DMS53 treated with DMSO at 0.1 percent for 48 hours (cell line): ENCODE measurements at regions not wholly inside any gene's neighbourhood (a gene's known extent, or its start where the extent isn't known, plus 50 kb on each side); places are given as distances from the start of the nearest gene placed in this dataset.
A peak's percentile ranks its signal among the peaks of the same experiment; 100 is the strongest.

ENCODE experiments used
- DNase-seq: peaks from one replicate; lab custom pipeline; 2025; ENCODE audit not compliant: unreplicated experiment; lab: John Stamatoyannopoulos, UW

DNA sequence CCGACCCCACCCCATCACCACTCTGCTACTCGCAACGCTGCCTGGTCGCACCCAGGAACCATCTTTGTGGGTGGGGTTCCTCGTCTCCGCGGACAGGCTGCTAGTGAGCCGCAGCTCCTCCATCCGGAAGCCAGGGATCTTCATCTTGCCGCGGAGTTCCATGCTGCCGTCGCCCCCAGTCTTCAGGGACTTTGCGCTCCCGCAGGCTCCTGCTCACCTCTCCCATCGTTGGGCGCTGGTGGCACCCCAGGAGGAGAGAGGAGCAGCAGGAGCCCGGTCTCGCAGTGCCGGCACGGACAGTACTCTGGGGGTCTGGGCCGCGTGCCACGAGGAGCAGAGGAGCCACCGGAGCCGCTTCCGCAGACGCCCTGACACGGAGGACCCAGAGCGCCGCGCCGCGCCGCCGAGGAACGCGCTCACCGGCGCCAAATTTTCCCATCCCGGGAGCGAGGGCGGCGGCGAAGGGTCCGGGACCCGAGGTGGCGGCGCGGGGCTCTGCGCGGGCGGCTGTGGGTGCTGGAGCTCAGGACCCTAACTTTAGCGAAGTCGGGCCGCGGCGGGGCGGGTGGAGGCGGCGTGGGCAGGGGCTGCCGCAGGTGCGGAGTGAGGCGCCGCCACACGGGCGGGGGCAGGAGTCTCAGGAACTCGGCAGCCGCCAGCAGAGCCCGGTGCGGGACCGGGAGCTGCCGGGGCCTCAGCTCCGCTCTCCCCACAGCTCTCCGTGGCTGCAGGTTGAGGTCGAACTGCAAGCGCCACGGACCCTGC is 750.1 kb upstream of the SORCS1 start:
- DNase-seq: no peak

DNA sequence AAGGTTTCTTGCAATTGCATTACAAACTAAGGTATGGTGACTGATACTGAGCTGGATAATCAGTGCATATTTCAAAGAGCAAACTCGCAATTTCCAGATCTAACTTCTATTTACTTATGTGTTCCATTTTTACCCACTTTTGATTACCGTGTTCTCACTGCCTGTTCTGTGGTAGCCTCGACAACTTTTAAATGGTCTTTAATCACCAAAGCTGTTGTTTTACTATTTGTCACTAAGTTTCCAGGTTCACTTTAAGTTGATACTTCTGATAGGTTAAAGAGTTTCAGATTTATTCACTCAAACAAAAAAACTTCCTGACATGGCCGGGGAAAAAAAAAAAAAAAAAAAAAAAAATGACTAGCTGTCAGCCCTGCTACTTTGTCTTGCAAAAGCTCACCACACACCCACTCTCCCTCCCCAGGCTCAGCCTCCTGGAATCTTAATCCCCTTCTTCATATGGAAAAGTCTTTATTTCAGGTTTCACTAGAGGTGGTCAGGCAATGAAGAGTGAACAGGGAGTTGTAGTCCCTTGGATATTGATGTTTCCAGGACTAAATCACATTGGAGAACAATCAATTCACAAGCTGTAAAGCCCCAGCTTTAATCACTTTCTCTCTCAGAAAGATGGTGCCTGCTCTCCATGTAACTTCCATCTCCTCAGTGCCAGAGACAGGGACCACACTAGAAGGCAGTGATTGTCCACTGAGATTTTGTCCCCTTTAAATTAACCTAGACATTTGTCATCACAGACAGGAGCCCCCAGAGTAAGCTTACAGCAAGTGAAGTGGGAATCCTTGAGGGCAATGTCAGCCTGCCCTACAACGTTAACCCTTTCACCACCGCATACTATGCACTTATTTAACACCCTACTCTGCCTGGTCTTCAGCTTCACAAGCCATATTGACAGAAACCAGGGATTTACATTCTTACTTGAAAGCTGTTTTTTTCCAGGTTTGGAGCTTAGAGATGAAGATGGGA is 749.1 kb upstream of the SORCS1 start:
- DNase-seq: no peak

DNA sequence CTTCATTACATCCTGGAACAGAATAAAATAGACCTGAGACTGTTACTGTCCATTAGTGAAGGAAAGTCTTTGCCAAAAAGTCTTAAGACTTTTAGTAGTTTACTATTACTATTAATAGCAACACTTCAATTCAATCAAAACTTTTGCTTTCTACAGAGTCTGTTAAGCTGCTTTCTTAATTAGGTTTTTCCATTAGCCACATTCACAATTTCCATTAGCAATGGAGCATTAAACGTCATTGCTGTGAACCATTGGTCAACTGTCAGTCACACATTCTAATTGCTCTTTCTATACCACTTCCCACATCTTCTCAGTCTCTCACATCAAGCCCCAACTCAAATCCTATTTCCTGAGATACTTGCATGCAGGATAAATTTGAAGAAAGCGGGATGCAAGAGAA is 736.6 kb upstream of the SORCS1 start:
- DNase-seq: no peak

DNA sequence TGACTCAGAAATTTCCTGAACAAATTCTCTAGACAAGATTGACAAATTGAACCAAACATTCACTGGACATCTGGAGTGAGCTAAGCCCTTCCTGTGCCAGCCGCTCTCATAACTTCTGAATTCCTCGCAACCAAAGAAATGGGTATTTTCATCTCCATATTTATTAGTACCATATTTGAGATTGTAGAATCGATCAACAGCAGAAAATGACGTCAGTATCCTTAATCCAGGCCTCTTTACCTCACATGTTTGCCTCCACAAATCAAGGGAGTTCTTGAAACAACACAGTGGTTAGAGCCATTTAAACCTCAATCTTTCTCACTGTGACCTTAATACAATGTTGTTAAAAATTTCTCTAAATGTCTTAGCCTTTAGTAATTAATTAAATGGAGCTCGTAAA is 735.6 kb upstream of the SORCS1 start:
- DNase-seq: no peak

DNA sequence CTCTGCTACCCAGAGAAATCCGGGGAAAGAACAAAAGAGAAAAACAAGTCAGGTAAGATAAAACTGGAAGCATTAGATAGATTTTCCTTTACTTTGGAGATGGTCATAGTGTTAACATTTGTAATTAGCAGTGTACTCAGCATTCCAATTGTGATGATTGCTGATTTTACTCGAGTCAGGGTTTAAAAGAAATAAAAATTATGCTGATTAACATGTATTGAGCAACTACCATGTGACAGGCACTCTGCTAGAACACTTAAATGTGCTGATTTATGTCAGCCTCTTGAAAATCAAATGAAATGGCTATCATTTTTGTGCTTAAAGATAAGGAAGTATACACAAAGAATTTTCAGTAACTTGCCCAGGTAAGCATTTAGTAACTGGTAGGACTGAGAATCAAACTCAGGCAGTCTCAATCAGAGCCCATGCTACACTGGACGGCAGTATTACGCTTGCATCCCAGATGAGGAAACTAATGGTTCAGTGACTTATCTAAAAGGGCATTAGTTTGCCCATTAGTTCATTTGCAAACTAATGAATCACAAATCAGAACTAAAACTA is 735.1 kb upstream of the SORCS1 start:
- no peak for DNase-seq

DNA sequence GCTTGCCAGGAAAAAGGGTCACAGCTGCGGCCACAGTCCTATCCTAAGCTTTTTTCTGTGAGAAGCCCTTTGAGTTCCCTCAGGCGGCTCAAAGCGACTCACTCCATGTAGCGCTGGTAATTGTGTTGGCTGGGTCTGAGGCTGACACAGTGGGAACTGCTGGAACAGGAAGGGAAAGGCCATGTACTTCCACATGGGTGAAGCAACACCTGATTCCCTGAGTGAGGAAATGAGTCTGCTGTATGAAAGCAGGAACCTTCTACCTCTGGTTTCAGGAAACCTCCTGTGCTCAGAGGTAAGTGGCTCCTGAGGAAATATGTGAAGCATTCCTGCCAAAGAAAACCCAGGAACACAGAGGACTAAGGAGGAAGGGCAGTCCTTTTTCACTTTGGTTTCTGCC is 734.6 kb upstream of the SORCS1 start:
- no peak for DNase-seq

DNA sequence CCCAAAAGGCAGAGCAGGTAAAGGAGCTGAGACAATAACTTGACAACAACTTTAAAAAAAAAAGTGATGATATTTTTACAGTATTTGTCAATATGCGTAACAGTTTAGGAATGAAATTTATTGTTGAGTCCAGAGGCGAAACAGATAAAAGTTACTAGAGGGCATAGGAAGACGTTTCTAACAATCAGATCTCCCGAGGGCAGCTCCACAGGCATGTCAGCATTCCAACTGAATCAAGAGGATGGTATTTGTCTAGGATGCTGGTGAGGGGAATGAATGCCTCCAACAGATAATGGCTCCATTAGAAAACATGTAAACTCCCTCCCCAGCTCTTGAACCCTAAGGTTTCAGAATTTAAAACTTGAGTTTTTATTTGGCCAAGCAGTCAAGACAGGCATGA is 733.9 kb upstream of the SORCS1 start:
- DNase-seq: no peak

DNA sequence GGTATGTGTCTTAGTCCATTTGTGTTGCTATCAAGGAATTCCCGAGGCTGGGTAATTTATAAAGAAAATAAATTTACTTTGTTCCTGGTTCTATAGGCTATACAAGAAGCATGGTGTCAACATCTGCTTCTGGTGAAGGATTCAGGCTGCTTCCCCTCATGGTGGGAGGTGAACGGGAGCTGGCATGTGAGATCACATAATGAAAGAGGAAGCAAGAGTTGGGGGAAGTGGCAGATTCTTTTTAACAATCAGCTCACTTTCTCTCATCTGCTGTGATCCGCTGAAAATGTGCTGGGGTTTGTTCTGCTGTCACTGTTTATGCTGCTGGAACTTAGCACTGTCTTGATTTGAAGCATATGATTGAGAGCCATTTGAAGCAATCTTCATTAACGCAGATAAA is 730.0 kb upstream of the SORCS1 start:
- DNase-seq: no peak

DNA sequence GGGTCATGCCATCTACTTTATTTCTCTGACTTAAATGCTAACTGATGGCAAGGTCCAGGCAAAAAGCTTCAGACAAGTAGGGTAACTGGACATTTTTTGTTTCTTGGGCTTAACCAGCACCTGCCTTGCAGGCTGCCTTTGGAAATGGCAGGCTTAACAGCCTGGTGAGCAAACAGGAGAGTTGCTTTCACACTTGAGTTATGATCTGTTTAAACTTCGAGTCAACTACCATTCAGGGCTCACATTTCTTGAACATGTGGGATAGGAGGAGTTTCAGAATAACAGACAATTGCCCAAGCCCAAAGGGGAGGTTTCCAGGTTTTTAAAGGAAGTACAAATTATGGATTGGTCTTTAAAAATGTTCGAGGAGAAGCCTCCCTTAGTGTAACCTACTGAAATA is 724.6 kb upstream of the SORCS1 start:
- DNase-seq: peak; percentile 29

DNA sequence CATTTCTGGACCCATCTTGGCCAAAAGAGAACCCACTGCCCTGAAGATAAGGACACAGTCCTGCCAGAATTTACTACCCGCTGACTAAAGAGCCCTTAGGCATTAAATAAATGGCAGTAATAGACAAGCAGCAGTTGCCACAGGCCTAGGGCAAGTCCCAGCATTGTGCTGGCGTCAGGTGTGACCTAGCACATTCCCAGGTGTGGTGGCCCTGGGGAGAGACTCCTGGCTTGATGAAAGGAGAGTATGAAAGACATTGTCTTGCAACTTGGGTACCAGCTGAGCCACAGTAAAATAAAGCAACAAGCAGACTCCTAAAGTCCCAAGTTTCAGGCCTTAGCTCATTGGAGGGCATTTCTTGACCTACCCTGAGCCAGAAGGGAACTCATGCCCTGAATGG is 715.7 kb upstream of the SORCS1 start:
- DNase-seq: no peak

DNA sequence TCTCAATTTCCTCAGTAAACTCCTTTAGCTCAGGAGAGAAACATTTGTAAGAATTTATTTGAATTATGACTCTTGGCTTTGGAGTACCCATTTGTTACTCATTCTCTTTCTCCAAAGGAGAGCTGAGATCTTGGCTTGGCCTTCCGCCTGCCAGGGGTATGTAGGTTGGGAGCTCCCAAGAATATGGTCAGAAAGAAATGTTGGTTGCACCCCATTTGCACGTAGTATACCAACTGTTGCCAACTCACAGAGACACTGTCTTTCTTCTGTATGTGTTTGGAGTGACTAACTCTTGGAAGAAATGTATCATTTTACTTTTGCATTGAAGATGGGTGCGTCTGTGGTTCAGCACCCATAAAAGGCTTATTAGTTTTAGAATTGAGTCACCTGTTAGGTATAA is 708.5 kb upstream of the SORCS1 start:
- no peak for DNase-seq

DNA sequence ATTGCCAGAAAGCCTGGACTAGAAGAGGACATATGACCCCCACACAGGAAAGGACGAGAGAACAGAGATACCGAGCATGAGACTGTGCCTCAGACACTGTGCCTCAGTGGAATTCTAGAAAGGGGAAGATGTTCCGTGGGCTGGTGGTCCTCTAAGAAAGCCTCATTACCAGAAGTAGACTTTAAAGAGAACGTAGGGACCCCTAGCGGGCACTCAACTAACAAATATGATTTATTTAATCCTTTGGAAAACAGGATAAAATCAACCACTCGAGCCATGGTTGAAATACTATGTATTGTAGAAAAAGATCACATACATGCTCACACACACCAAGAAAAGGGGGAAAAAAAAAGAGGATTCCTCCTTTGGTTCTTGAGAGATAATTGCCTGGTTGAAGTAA is 701.2 kb upstream of the SORCS1 start:
- no peak for DNase-seq

DNA sequence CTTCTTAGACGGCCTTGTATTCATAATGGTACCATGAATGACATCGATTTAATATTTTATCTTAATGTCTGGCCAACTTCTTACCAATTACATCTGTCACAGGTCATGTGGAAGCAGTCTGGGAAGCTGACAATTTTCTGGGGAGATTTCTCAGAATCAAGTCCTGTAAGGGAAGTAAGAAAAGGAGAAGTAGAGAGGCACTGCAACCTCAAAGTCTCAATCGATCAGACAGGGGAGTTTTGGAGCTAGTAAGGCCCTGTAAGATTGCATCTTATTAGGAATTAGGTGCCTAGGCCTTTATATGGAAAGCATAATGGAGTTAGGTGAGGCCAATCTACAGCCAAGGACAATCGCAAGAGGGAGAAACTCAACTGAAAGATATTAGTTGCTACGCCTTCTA is 694.6 kb upstream of the SORCS1 start:
- no peak for DNase-seq

DNA sequence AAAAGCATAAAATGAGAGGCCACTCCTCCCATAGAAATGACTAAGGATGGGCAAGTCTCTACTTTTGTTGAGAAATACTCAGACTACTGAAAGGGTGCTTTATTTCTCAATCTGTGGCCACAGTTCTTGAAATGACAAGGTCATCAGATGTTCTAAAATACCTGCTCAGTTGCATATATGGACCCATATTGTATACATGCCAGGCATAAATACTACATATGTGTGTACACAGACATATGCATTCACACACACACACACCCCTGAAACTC is 691.5 kb upstream of the SORCS1 start:
- DNase-seq: no peak

DNA sequence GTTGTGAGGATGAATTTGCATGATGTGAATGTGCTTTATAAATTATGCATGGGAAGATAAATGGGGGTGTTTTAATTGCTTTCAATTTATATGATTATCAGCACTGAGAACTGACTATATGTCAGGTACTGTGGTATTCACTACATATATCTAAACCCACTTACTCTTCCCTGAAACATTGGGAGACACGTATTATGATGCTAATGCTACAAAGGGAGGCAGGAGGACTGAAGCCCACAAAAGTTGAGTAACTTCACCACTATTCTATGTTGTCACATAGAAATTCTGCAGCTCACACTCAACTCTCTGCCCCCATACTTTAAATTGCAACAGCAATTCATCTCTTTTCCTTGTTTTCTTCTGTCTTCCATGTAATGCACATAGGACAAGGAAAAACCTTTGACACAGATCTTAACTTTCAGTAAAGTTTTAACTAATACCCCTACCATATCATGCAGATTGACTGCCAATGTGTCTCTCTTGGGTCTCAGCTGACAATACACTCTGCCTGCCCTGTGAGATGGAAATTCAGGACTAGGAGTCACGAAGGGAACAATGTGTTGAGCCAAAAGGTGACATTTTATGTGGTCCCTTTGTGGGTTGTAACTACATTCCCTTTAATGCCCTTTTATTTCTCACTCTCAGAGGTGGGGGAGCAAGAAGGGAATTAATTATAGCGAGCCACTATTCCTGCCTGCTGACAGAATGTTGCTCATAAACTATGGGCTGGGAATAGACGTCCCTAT is 691.0 kb upstream of the SORCS1 start:
- no peak for DNase-seq

DNA sequence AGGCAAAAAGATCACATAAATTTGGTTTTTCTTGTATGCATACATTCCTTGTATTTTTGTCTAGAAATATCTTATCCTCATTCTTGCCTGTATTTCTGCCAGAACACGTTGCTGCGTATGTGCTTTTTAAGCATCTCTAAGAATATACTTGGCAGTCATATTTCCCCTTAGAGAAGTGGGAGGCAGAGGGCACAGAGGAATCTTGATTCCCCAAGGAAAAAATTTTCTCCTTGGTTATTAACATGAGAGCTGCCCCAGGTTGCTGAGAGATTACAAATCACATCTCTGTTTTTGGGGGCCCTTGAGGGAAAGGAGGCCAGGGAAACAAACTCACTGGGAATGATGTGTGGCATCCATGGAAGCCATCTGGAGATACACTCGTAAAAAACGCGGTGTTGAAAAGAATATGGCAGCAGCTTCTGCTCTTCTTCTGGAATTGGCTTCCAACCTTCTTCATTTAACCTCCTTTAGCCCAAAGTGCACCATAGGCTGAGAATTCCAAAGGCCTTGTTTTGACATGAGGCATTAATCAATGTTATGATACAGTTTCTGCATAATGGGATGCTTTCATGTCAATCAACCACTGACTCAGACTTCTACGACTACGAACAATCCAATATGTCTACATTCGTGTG is 684.3 kb upstream of the SORCS1 start:
- no peak for DNase-seq

DNA sequence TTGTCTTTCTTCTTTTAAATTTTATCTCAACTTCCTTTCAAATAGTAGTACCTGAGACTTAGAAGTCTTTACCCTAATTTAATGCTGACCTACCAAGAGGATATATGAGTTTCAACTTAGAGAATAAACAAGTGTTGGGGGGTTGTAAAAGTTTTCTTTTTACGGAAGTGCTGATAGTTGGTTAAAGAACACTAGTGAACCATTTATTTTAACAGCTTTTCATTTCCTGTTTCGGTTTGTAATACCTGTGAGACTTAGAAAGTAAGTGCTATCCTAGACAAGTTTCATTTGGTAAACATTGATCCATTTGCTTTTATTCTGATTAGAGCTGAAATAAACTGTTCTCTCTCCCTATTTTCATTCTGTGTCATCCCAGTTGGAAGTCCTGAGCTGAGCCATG is 683.1 kb upstream of the SORCS1 start:
- no peak for DNase-seq

DNA sequence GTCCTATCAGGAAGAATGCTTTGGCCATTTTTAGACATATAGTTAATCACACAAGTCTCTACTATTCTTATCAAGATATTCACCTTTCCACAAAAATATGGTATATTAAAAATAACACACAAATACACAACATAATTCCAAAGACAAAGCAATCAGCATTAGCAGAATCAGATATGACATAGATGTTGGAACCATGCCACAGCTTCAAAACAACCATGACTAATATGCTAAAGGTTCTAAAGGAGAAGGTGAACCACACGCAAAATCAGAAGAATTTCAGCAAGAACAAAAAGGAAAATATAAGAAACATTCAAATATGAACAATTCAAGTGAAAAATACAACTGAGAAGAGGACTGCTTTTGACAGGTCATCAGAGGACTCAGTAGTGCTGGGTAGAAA is 670.2 kb upstream of the SORCS1 start:
- DNase-seq: no peak

DNA sequence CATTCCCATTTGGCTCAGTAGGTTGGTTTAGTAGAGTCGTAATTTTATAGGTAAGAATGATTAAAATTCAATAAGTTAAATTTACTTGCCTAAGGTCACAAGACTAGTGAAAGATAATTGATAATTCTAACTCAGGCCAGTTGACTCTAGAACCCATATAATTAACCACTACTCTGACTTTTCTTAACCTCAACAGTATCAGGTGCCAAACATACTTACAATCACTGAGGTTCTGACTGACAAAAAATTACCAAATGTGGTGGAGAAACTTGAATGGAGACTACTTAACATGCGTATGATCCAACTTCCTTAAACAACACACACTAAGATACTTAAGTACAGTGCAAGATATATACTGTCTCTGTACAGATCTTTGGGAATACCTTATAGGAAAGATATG is 667.3 kb upstream of the SORCS1 start:
- DNase-seq: no peak

DNA sequence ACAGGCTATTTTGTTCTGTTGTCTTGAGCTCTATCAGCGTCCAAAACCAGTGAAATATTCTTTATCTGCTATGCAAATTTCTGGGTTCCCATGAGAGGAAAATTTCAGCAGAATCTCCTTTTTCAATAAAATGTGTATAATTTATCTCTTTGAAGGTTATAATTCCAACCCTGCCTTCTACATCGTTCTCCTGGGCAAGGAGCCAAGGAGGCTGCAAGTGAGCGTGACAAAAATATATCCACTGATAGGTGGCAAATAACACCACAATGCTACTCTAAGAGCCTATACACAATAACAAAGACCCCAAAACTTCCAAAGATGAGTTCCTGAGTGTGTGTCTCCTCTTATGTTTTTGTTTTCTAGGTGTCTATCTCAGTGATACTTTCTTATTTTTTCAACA is 664.7 kb upstream of the SORCS1 start:
- DNase-seq: no peak

DNA sequence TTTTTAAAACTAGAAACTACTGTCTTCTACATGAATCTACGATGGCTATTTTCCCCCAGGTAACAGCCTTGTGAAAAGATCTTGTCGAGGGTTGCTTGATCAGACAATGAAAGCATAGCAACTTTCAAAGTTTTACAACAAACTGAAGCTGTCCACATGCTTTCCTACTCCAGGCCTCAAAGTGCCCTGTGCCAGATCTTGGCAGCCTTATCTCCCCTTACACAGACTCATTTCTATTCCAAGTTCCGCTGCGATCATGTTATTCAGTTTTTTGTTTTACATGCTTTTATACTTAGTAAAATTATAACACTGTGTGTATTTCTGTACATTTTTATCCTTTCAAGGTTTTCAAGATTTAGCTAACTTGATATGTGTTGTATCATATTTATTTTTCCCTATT is 661.7 kb upstream of the SORCS1 start:
- DNase-seq: no peak
